ENCODE measurements at regions not wholly inside any gene's neighbourhood (a gene's known extent, or its start where the extent isn't known, plus 50 kb on each side); places are given as distances from the start of the nearest gene placed in this dataset.

DNA sequence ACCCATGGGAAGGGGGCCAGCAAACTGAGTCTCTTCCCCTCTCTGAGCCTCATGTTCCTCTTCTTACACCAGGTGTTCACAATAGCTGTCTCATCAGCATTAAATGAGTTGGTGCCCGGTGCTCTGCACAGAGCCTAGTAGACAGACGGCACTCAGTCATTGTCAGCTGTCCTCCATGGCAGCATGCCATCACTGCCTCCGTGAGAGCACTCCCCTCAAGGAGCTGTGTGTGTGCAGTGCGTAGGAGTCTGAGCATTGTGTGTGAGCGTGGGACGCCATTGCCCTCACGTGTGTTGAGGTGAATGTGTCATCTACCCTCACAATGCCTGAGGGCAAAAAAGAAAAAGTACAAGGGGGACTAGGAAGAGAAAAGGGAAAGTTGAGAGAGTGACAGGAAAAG is 536.5 kb downstream of the CDK5RAP2 start:
- no peak overlapping the region for H3K4me3 ChIP-seq (ENCODE audit: low read length)
- TF ChIP-seq, protein P1, sequence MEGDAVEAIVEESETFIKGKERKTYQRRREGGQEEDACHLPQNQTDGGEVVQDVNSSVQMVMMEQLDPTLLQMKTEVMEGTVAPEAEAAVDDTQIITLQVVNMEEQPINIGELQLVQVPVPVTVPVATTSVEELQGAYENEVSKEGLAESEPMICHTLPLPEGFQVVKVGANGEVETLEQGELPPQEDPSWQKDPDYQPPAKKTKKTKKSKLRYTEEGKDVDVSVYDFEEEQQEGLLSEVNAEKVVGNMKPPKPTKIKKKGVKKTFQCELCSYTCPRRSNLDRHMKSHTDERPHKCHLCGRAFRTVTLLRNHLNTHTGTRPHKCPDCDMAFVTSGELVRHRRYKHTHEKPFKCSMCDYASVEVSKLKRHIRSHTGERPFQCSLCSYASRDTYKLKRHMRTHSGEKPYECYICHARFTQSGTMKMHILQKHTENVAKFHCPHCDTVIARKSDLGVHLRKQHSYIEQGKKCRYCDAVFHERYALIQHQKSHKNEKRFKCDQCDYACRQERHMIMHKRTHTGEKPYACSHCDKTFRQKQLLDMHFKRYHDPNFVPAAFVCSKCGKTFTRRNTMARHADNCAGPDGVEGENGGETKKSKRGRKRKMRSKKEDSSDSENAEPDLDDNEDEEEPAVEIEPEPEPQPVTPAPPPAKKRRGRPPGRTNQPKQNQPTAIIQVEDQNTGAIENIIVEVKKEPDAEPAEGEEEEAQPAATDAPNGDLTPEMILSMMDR (conservative IDR thresholded peaks at IDR 0.05; ENCODE audit: low read depth, low read length), result no peak
- DNase-seq (ENCODE audit: low read depth), result no peak

GRCh38 chr9:120040896-120041295 is 539.1 kb downstream of the CDK5RAP2 start:
- no peak for DNase-seq (ENCODE audit: low read depth)
- no peak overlapping the region for H3K4me3 ChIP-seq (ENCODE audit: low read length)
- TF ChIP-seq, protein P1 (conservative IDR thresholded peaks at IDR 0.05; ENCODE audit: low read depth, low read length), result no peak

- TF ChIP-seq, protein P1 (conservative IDR thresholded peaks at IDR 0.05; ENCODE audit: low read depth, low read length), result no peak
Observed at GRCh38 chr9:120038342-120038741, 541.6 kb downstream of the CDK5RAP2 start.

DNA sequence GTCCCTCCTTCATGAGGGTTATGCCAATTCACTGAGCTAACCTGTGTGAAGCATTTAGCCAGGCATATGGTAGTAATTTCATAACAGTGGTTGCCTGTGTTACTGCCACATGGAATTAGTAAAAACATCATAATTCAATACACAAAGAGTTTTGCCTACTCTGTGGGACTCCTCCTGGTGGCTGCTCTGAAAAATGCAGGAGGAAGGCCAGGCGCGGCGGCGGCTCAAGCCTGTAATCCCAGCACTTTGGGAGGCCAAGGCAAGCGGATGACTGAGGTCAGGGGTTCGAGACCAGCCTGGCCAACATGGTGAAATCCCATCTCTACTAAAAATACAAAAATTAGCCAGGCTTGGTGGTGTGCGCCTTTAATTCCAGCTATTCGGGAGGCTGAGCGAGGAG is 547.3 kb downstream of the CDK5RAP2 start:
- H3K4me3 ChIP-seq (ENCODE audit: low read length), result no peak overlapping the region
- no peak for DNase-seq (ENCODE audit: low read depth)
- TF ChIP-seq, protein P1 (conservative IDR thresholded peaks at IDR 0.05; ENCODE audit: low read depth, low read length), result no peak

More at GRCh38 chr9:120038342-120038741, 541.6 kb downstream of the CDK5RAP2 start:
- DNase-seq (ENCODE audit: low read depth), result no peak
- no peak overlapping the region for H3K4me3 ChIP-seq (ENCODE audit: low read length)

DNA sequence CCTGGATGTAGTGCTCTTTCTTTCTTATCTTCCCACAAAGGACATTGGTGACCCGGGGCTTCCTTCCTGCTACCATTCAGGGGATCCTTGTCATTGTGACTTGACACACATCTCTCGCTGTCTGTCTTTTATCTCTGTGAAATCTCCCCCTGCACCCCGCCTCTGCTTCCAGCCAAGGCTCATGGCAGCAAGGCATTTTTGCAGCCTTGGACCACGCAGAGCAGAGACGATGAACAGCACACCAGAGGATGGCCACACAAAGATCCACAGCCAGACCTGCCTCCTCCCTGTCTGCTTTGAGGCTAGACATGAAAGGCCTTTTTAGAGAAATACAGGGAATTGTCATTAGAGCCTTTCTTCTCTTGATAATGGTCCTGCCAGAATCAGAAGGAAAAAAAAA is 549.1 kb downstream of the CDK5RAP2 start:
- no peak for DNase-seq (ENCODE audit: low read depth)
- TF ChIP-seq, protein P1 (conservative IDR thresholded peaks at IDR 0.05; ENCODE audit: low read depth, low read length), result no peak
- H3K4me3 ChIP-seq (ENCODE audit: low read length), result no peak overlapping the region

GRCh38 chr9:120018550-120018949 is 561.4 kb downstream of the CDK5RAP2 start:
- DNase-seq (ENCODE audit: low read depth), result no peak
- TF ChIP-seq, protein P1 (conservative IDR thresholded peaks at IDR 0.05; ENCODE audit: low read depth, low read length), result no peak
- no peak overlapping the region for H3K4me3 ChIP-seq (ENCODE audit: low read length)

DNA sequence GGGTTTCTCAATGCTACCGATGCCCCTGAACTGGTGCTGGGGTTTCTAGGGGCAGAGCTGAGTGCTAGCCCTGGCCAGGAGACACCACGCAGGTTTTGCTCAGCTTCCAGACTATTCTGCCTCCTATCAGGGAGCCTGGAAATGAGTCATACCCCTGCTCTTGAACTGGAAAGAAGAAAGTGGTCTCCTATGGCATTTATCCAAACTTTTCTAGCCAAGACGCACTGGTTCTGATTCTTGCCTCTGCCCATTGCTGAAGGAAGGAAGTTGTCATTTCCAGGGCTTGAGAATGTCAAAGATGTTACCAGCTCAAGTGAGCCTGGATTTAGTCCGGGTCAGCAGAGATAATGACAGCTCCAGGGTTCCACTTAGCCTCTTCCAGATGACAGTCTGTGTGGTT is 561.9 kb downstream of the CDK5RAP2 start:
- TF ChIP-seq, protein P1 (conservative IDR thresholded peaks at IDR 0.05; ENCODE audit: low read depth, low read length), result no peak
- no peak overlapping the region for H3K4me3 ChIP-seq (ENCODE audit: low read length)
- no peak for DNase-seq (ENCODE audit: low read depth)

Data from retinal pigment epithelial cell (primary cell).